GM12872 (cell line): ENCODE measurements at regions not wholly inside any gene's neighbourhood (a gene's known extent, or its start where the extent isn't known, plus 50 kb on each side); places are given as distances from the start of the nearest gene placed in this dataset.

Experiments used
- CTCF ChIP-seq: IDR thresholded peaks from 3 replicates; pipeline ENCODE4 v1.5.1; 2011; ENCODE audit warnings: low read depth, mild to moderate bottlenecking, low read length, moderate library complexity; ENCODE audit not compliant: insufficient read depth

GRCh38 chr4:28167411-28167810 lies 1306.8 kb downstream of the STIM2 start:
- TF ChIP-seq CTCF, result no peak

- no peak for TF ChIP-seq CTCF
Measured at GRCh38 chr4:28176942-28177341, 1316.3 kb downstream of the STIM2 start.

DNA sequence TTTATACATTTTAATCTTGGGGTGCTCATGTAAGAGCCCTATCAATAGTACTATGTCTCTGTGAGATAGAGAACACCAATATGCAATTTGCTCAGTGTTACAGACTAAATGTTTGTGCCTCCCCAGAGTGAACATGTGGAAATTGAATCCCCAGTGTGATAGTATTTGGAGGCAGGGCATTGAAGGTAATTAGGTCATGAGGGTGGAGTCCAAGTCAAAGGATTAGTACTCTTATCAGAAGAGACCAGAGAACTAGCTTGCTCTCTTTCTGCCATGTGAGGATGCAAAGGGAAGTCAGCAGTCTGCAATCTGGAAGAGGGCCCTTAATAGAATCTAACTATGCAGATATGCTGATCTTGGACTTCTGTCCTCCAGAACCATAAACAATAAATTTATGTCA lies 1317.0 kb downstream of the STIM2 start:
- TF ChIP-seq CTCF, result no peak

DNA sequence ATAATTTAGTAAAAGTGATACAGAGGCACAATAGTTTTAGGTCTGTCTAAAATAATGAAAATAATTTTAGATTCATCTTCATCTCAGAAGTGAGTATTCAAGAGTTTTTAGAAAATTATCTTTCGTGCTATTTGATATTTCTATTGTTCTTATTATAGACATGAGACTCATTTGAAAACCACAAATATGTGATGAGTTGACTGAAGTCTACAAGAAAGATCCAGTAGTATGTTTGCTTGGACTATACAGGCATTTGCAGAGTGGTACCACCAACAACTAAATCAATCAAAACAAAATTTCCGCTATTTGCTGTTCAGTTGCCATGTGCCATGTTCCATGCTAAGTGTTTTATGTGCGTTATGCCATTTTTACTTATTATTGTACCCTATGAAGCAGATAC lies 1318.5 kb downstream of the STIM2 start:
- TF ChIP-seq CTCF, result no peak

DNA sequence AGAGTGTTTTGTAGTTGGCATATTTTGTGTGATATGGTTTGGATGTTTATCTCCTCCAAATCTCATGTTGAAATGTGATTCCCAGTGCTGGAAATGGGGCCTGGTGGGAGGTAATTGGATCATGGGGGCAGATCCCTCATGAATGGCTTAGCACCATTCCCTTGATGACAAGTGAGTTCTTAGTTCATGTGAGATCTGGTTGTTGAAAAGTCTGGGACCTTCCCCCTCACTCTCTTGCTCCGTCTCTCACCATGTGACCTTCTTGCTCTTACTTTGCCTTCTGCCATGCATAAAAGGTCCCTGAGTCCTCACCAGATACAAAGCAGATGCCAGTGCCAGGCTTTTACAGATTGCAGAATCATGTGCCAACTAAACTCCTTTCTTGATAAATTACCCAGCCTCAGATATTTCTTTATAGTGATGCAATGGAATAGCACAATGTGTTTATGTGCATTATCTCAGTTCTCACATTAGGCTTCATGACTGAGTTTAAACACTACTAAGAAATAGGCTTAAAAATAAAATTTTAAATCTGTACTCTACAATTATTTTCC lies 1348.8 kb downstream of the STIM2 start:
- TF ChIP-seq CTCF, result no peak

DNA sequence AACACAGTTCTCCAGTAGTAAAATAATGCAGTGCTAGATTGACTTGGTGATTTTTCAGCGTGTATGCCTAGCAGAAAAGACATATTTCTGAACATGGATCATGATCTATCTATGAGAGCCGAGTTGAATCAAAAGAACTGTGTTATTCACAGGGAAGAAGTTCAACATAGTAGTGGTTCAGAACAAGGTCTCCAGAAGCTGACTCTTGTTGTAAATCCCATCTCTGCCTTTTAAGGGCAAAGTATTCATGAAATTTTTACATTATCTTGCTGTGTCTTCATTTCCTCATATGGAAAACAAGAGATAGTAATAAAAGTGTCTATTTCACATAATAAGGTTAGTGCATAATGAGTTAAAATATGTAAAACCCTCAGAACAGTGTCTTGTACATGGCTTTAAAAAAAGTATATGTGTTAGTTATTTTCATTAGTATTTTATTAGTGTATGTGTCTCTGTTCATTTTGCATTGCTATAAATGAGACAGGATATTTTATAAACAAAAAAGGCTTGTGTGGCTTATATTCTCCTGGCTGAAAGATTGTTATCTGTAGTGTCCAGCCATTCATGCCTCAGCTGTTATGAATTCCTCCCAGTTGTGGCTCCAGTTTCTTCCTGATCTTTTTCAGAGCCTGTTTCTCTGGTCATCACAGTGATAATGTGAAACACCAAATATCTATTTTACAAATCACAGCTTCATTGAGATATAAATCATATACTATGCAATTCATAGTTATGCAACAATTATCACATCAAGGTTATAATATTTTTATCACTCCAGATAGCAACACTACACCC lies 1351.2 kb downstream of the STIM2 start:
- TF ChIP-seq CTCF, result no peak

DNA sequence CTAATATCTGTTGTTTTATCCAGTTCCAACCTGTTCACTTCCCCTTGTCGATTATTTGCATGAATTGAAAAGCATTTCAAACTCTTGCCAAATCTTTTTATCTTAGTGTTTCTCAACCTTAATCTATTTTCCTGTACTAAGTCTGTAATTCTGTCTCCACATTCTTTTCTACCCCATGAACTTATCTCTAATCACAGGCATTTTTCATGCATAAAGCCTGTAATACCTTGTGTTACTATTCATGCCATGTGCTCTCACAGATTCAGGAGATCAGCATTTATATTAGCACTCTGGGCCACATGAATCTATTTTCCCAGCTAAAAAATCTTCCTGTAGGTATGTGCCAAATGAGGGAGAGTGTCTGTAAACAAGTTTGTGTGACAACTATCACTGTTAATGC lies 1360.9 kb downstream of the STIM2 start:
- TF ChIP-seq CTCF, result no peak
